SKM-1 treated with dmso at 0.1 percent for 144 hours (cell line): ENCODE measurements at regions not wholly inside any gene's neighbourhood (a gene's known extent, or its start where the extent isn't known, plus 50 kb on each side); places are given as distances from the start of the nearest gene placed in this dataset.
"Not testable (repeated sequence)": the region's sequence is repeated elsewhere in the genome, so short reads cannot be mapped to it uniquely, and the experiment has no call there.

Experiments used
- DNase-seq: peaks from one replicate; lab custom pipeline; 2025; ENCODE audit not compliant: unreplicated experiment; lab: John Stamatoyannopoulos, UW

- no peak for DNase-seq
These were observed 325.7 kb downstream of the CNTN3 start for GRCh38 chr3:74288761-74289160.

- no peak for DNase-seq
These were observed 326.9 kb downstream of the CNTN3 start for GRCh38 chr3:74287557-74287956.

GRCh38 chr3:74282202-74282601 lies 332.3 kb downstream of the CNTN3 start:
- DNase-seq, result no peak

GRCh38 chr3:74281705-74282104 lies 332.8 kb downstream of the CNTN3 start:
- DNase-seq, result no peak

- DNase-seq, result no peak
These were observed 340.7 kb downstream of the CNTN3 start for GRCh38 chr3:74273555-74274402.

GRCh38 chr3:74273091-74273490 lies 341.4 kb downstream of the CNTN3 start:
- DNase-seq, result no peak

- no peak for DNase-seq
These were observed 342.9 kb downstream of the CNTN3 start for GRCh38 chr3:74271541-74271940.

- DNase-seq, result no peak
These were observed 344.8 kb downstream of the CNTN3 start for GRCh38 chr3:74269689-74270088.

- DNase-seq, result no peak
These were observed 345.7 kb downstream of the CNTN3 start for GRCh38 chr3:74268753-74269152.

- DNase-seq, result no peak
These were observed 346.8 kb downstream of the CNTN3 start for GRCh38 chr3:74267588-74268184.

- DNase-seq, result no peak
These were observed 347.3 kb downstream of the CNTN3 start for GRCh38 chr3:74267131-74267530.

- no peak for DNase-seq
These were observed 349.4 kb downstream of the CNTN3 start for GRCh38 chr3:74265069-74265468.

GRCh38 chr3:74263031-74263430 lies 351.4 kb downstream of the CNTN3 start:
- no peak for DNase-seq

GRCh38 chr3:74233091-74233490 lies 381.4 kb downstream of the CNTN3 start:
- no peak for DNase-seq

- no peak for DNase-seq
These were observed 397.0 kb downstream of the CNTN3 start for GRCh38 chr3:74217467-74217866.

GRCh38 chr3:74214286-74214685 lies 400.2 kb downstream of the CNTN3 start:
- no peak for DNase-seq

GRCh38 chr3:74210739-74211138 lies 403.7 kb downstream of the CNTN3 start:
- no peak for DNase-seq

GRCh38 chr3:74200952-74201351 lies 413.5 kb downstream of the CNTN3 start:
- no peak for DNase-seq

GRCh38 chr3:74178664-74179063 lies 435.8 kb downstream of the CNTN3 start:
- DNase-seq, result not testable (repeated sequence)

GRCh38 chr3:74173090-74173489 lies 441.4 kb downstream of the CNTN3 start:
- no peak for DNase-seq

- DNase-seq, result no peak
These were observed 446.5 kb downstream of the CNTN3 start for GRCh38 chr3:74167926-74168325.

- DNase-seq, result no peak
These were observed 449.2 kb downstream of the CNTN3 start for GRCh38 chr3:74165211-74165610.

- no peak for DNase-seq
These were observed 465.0 kb downstream of the CNTN3 start for GRCh38 chr3:74149466-74149865.
